MM.1S (cell line): ENCODE measurements at regions not wholly inside any gene's neighbourhood (a gene's known extent, or its start where the extent isn't known, plus 50 kb on each side); places are given as distances from the start of the nearest gene placed in this dataset.

Experiments
- EZH2 ChIP-seq: fragments of 300-600 bp; sonication (generic); optimal IDR thresholded peaks from 2 replicates; pipeline ENCODE3; 2017; ENCODE audit warnings: low read depth, mild to moderate bottlenecking, antibody characterized with exemption, low read length, mixed read lengths
- TF ChIP-seq, protein P1 (sequence below): fragments of 300-600 bp; sonication (generic); IDR thresholded peaks from 2 replicates; pipeline ENCODE4 v1.5.1; 2016; ENCODE audit warnings: antibody characterized with exemption, low read length, mixed read lengths

DNA sequence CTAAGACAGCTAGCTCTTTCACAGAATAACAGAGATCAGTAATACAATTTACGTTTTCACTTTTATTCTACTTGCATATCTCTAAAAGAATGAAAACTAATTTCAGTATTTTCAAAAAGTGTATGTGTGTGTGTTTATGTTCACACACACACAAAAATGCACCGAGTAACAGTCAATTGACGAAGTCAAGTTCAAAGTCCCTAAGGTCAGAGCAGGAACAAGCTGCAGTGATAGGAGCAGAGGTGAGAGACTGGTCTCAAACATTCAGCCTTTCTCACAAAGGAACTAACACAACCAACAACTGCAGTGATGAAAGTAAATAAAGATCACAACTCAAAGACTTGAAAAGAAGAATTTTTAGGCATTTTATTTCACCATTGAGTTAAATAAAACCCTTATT, 429.7 kb downstream of the C12orf50 start:
- TF ChIP-seq, protein P1, sequence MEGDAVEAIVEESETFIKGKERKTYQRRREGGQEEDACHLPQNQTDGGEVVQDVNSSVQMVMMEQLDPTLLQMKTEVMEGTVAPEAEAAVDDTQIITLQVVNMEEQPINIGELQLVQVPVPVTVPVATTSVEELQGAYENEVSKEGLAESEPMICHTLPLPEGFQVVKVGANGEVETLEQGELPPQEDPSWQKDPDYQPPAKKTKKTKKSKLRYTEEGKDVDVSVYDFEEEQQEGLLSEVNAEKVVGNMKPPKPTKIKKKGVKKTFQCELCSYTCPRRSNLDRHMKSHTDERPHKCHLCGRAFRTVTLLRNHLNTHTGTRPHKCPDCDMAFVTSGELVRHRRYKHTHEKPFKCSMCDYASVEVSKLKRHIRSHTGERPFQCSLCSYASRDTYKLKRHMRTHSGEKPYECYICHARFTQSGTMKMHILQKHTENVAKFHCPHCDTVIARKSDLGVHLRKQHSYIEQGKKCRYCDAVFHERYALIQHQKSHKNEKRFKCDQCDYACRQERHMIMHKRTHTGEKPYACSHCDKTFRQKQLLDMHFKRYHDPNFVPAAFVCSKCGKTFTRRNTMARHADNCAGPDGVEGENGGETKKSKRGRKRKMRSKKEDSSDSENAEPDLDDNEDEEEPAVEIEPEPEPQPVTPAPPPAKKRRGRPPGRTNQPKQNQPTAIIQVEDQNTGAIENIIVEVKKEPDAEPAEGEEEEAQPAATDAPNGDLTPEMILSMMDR = no peak
- TF ChIP-seq EZH2 = no peak
